ENCODE measurements at regions not wholly inside any gene's neighbourhood (a gene's known extent, or its start where the extent isn't known, plus 50 kb on each side); places are given as distances from the start of the nearest gene placed in this dataset.

GRCh38 chr1:25049190-25049589 is 119.1 kb upstream of the RUNX3 start:
- Histone ChIP-seq H3K4me1 (ENCODE audit: control insufficient read depth, insufficient read depth, low read length) (no peaks in the 10 kb centered on the region), H3K4me3 (ENCODE audit: low read depth in 2 of 2, low read length in 2 of 2) (no peak overlapping the region), H3K27ac (ENCODE audit: low read length) (no peak overlapping the region), H3K27me3 (ENCODE audit: control insufficient read depth, insufficient read depth, low read length) (no peaks in the 10 kb centered on the region; the same call in 1 of the 2 replicates), H3K36me3 (ENCODE audit: control insufficient read depth, insufficient read depth, low read length) (no peaks in the 10 kb centered on the region), H3K9me3 (ENCODE audit: control insufficient read depth, insufficient read depth, low read depth, low read length) (no peaks in the 10 kb centered on the region)
- ATAC-seq (no peak), DNase-seq (ENCODE audit: low read depth, low spot score) (no peak)
- intact Hi-C loops (cut with micrococcal nuclease; ENCODE audit: unreplicated experiment): no loop called here
- POLR2A ChIA-PET: no interaction called here
- TF ChIP-seq REST (IDR thresholded peaks at IDR 0.05; ENCODE audit: insufficient read depth in 1 of 2, low read depth in 2 of 2, low read length in 1 of 2) (no peak), TCF7L2 (IDR thresholded peaks at IDR 0.05; ENCODE audit: low read depth, low read length) (no peak), POLR2AphosphoS5 (IDR thresholded peaks at IDR 0.05; ENCODE audit: low read depth, low read length) (no peak), CTCF (IDR thresholded peaks at IDR 0.05) (no peak), SIN3A (IDR thresholded peaks at IDR 0.05; ENCODE audit: borderline replicate concordance, insufficient read depth, low read depth, low read length) (no peak)
- in situ Hi-C loops (cut with HindIII; ENCODE audit: low pct_unique_long_range_greater_than_20kb, low sequenced_read_pairs): no loop called here
- CTCF ChIA-PET: no interaction called here
- no TSS peak for BruUV-seq (replicated peaks)

- H3K9me3 ChIP-seq (ENCODE audit: control insufficient read depth, insufficient read depth, low read depth, low read length): no peaks in the 10 kb centered on the region
- in situ Hi-C loops (cut with HindIII; ENCODE audit: low pct_unique_long_range_greater_than_20kb, low sequenced_read_pairs) (no loop called here), intact Hi-C loops (cut with micrococcal nuclease; ENCODE audit: unreplicated experiment) (no loop called here)
- H3K27me3 ChIP-seq (ENCODE audit: control insufficient read depth, insufficient read depth, low read length): no peaks in the 10 kb centered on the region; the same call in 1 of the 2 replicates
- no TSS peak for BruUV-seq (replicated peaks)
- H3K27ac ChIP-seq (ENCODE audit: low read length): no peak overlapping the region
- no peak for TF ChIP-seq SIN3A (IDR thresholded peaks at IDR 0.05; ENCODE audit: borderline replicate concordance, insufficient read depth, low read depth, low read length)
- TF ChIP-seq CTCF (IDR thresholded peaks at IDR 0.05): no peak
- TF ChIP-seq POLR2AphosphoS5 (IDR thresholded peaks at IDR 0.05; ENCODE audit: low read depth, low read length): no peak
- no peak for TF ChIP-seq REST (IDR thresholded peaks at IDR 0.05; ENCODE audit: insufficient read depth in 1 of 2, low read depth in 2 of 2, low read length in 1 of 2)
- no peak for TF ChIP-seq TCF7L2 (IDR thresholded peaks at IDR 0.05; ENCODE audit: low read depth, low read length)
- no peaks in the 10 kb centered on the region for H3K36me3 ChIP-seq (ENCODE audit: control insufficient read depth, insufficient read depth, low read length)
- no peak overlapping the region for H3K4me3 ChIP-seq (ENCODE audit: low read depth in 2 of 2, low read length in 2 of 2)
- no peaks in the 10 kb centered on the region for H3K4me1 ChIP-seq (ENCODE audit: control insufficient read depth, insufficient read depth, low read length)
- ATAC-seq (no peak), DNase-seq (ENCODE audit: low read depth, low spot score) (no peak)
- CTCF ChIA-PET: interaction anchor here (0.6 to 0.7 kb wide), 2 partner anchors 140 to 206 kb away, joined by 3 read pairs; no protein-coding TSS in a partner anchor
- POLR2A ChIA-PET: no interaction called here
Measured at GRCh38 chr1:25048728-25049127, 118.7 kb upstream of the RUNX3 start.
